ENCODE measurements at regions not wholly inside any gene's neighbourhood (a gene's known extent, or its start where the extent isn't known, plus 50 kb on each side); places are given as distances from the start of the nearest gene placed in this dataset.

- H3K27ac Mint-ChIP-seq (ENCODE audit: low read depth, unreplicated experiment) = no peak overlapping the region
- H3K9me3 Mint-ChIP-seq (ENCODE audit: unreplicated experiment) = no peaks in the 10 kb centered on the region
- intact Hi-C loops (cut with micrococcal nuclease) = no loop called here
- ChIA-PET POLR2A (no interaction called here), CTCF (no interaction called here)
- H3K4me3 Mint-ChIP-seq (ENCODE audit: unreplicated experiment) = no peak overlapping the region
- TF ChIP-seq, protein P1, sequence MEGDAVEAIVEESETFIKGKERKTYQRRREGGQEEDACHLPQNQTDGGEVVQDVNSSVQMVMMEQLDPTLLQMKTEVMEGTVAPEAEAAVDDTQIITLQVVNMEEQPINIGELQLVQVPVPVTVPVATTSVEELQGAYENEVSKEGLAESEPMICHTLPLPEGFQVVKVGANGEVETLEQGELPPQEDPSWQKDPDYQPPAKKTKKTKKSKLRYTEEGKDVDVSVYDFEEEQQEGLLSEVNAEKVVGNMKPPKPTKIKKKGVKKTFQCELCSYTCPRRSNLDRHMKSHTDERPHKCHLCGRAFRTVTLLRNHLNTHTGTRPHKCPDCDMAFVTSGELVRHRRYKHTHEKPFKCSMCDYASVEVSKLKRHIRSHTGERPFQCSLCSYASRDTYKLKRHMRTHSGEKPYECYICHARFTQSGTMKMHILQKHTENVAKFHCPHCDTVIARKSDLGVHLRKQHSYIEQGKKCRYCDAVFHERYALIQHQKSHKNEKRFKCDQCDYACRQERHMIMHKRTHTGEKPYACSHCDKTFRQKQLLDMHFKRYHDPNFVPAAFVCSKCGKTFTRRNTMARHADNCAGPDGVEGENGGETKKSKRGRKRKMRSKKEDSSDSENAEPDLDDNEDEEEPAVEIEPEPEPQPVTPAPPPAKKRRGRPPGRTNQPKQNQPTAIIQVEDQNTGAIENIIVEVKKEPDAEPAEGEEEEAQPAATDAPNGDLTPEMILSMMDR (IDR thresholded peaks at IDR 0.05; ENCODE audit: unreplicated experiment) = no peak
- DNase-seq (ENCODE audit: unreplicated experiment) = no peak
- H3K4me1 Mint-ChIP-seq (ENCODE audit: insufficient read depth, unreplicated experiment) = no peaks in the 10 kb centered on the region
- no peaks in the 10 kb centered on the region for H3K27me3 Mint-ChIP-seq (ENCODE audit: insufficient read depth, unreplicated experiment)
- H3K36me3 Mint-ChIP-seq (ENCODE audit: insufficient read depth, unreplicated experiment) = no peaks in the 10 kb centered on the region
- BruUV-seq (replicated peaks) = no TSS peak
These were observed 1093.8 kb upstream of the AGA start for GRCh38 chr4:178535939-178536579.

- H3K4me1 Mint-ChIP-seq (ENCODE audit: insufficient read depth, unreplicated experiment) = peaks cover 6% of the 10 kb centered on the region
- H3K9me3 Mint-ChIP-seq (ENCODE audit: unreplicated experiment) = no peaks in the 10 kb centered on the region
- POLR2A ChIA-PET = interaction anchor here (1.0 kb wide), 1 partner anchor 111 kb away, joined by 3 read pairs; no protein-coding TSS in a partner anchor
- CTCF ChIA-PET = no interaction called here
- no peaks in the 10 kb centered on the region for H3K27me3 Mint-ChIP-seq (ENCODE audit: insufficient read depth, unreplicated experiment)
- BruUV-seq (replicated peaks) = no TSS peak
- H3K4me3 Mint-ChIP-seq (ENCODE audit: unreplicated experiment) = no peak overlapping the region
- TF ChIP-seq, protein P1 (IDR thresholded peaks at IDR 0.05; ENCODE audit: unreplicated experiment) = no peak
- intact Hi-C loops (cut with micrococcal nuclease) = no loop called here
- H3K27ac Mint-ChIP-seq (ENCODE audit: low read depth, unreplicated experiment) = no peak overlapping the region
- no peak for DNase-seq (ENCODE audit: unreplicated experiment)
- no peaks in the 10 kb centered on the region for H3K36me3 Mint-ChIP-seq (ENCODE audit: insufficient read depth, unreplicated experiment)
These were observed 1111.0 kb upstream of the AGA start for GRCh38 chr4:178553201-178553600.

DNA sequence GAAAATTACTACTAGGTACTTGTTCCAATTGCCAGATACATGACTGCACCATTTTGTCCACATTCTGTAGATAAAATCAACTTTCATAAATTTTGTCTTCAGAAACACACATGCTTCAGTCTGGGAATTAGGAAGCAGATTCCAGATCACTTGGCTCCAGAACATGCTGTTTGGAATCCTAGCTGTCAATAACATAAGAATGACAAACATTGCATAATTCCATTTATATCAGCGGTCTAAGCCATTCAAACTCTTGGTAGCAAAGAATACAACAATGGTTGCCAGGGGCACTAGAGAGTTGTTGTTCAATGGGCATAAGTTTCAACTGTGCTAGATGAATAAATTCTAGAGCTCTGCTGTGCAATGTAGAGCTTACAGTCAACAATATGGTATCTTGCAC lies 1112.1 kb upstream of the AGA start:
- TF ChIP-seq, protein P1 (IDR thresholded peaks at IDR 0.05; ENCODE audit: unreplicated experiment) = no peak
- Mint-ChIP-seq H3K9me3 (ENCODE audit: unreplicated experiment) (no peaks in the 10 kb centered on the region), H3K4me3 (ENCODE audit: unreplicated experiment) (no peak overlapping the region), H3K36me3 (ENCODE audit: insufficient read depth, unreplicated experiment) (no peaks in the 10 kb centered on the region), H3K4me1 (ENCODE audit: insufficient read depth, unreplicated experiment) (peaks cover 6% of the 10 kb centered on the region), H3K27me3 (ENCODE audit: insufficient read depth, unreplicated experiment) (no peaks in the 10 kb centered on the region), H3K27ac (ENCODE audit: low read depth, unreplicated experiment) (no peak overlapping the region)
- DNase-seq (ENCODE audit: unreplicated experiment) = no peak
- CTCF ChIA-PET = no interaction called here
- intact Hi-C loops (cut with micrococcal nuclease) = no loop called here
- POLR2A ChIA-PET = interaction anchor here (1.0 kb wide), 1 partner anchor 112 kb away, joined by 3 read pairs; no protein-coding TSS in a partner anchor
- BruUV-seq (replicated peaks) = no TSS peak

DNA sequence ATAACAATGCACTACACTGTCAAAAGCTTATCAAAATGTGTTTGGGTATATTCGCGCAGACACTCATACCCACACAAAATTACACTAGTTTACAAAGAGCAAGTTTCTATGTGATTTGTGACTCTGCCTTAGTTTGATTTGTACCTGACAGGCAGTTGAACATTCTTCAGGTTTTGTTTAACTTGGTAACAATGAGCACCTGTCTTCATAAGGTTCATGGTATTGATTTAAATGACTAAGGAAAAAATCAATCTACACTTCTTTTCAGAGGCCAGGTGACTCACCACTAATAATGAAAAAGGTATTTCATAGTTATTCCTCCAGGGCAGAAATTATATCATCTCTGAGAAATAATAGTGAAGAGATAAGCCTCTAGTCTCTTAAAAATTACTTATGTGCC lies 1114.6 kb upstream of the AGA start:
- ChIA-PET CTCF (no interaction called here), POLR2A (no interaction called here)
- intact Hi-C loops (cut with micrococcal nuclease) = no loop called here
- no peak for DNase-seq (ENCODE audit: unreplicated experiment)
- TF ChIP-seq, protein P1 (IDR thresholded peaks at IDR 0.05; ENCODE audit: unreplicated experiment) = no peak
- no peaks in the 10 kb centered on the region for H3K36me3 Mint-ChIP-seq (ENCODE audit: insufficient read depth, unreplicated experiment)
- BruUV-seq (replicated peaks) = no TSS peak
- H3K27ac Mint-ChIP-seq (ENCODE audit: low read depth, unreplicated experiment) = no peak overlapping the region
- no peaks in the 10 kb centered on the region for H3K27me3 Mint-ChIP-seq (ENCODE audit: insufficient read depth, unreplicated experiment)
- H3K4me1 Mint-ChIP-seq (ENCODE audit: insufficient read depth, unreplicated experiment) = peaks cover 6% of the 10 kb centered on the region
- H3K4me3 Mint-ChIP-seq (ENCODE audit: unreplicated experiment) = no peak overlapping the region
- H3K9me3 Mint-ChIP-seq (ENCODE audit: unreplicated experiment) = peaks cover 6% of the 10 kb centered on the region
